Suprapubic skin (tissue), 4 donors: ENCODE measurements at regions not wholly inside any gene's neighbourhood (a gene's known extent, or its start where the extent isn't known, plus 50 kb on each side); places are given as distances from the start of the nearest gene placed in this dataset.

Experiments
- DNase-seq, 2 donors: peaks; one replicate each; pipeline ENCODE4 v3.0.0-alpha.2; 2019; ENCODE audit warnings: low spot score in 2 of 2
- H3K27ac ChIP-seq: fragments of 200-600 bp; sonication (generic); one replicate; pipeline ENCODE4 v1.5.1; 2019
- H3K27me3 ChIP-seq: fragments of 200-600 bp; sonication (generic); one replicate; pipeline ENCODE4 v1.5.1; 2019
- H3K36me3 ChIP-seq: fragments of 200-600 bp; sonication (generic); one replicate; pipeline ENCODE4 v1.5.1; 2019
- H3K4me1 ChIP-seq: fragments of 200-600 bp; sonication (generic); one replicate; pipeline ENCODE4 v1.5.1; 2019
- H3K4me3 ChIP-seq: fragments of 200-600 bp; sonication (generic); one replicate; pipeline ENCODE4 v1.5.1; 2019; ENCODE audit warnings: mild to moderate bottlenecking
- H3K9me3 ChIP-seq: fragments of 200-600 bp; sonication (generic); one replicate; pipeline ENCODE4 v1.5.1; 2019
- CTCF ChIP-seq, 2 donors: fragments of 200-600 bp in 1 of 2; fragments of 450-650 bp in 1 of 2; sonication (generic) in 1 of 2; IDR thresholded peaks; one replicate each; pipeline ENCODE4 v1.5.1; 2016 to 2019; ENCODE audit warnings: antibody characterized with exemption in 2 of 2, mild to moderate bottlenecking in 1 of 2, moderate library complexity in 1 of 2
- EP300 ChIP-seq: sonication (generic); formaldehyde crosslinking; IDR thresholded peaks from one replicate; pipeline ENCODE4 v1.6.1; 2017; ENCODE audit warnings: antibody characterized with exemption
- POLR2A ChIP-seq, 2 donors: fragments of 450-650 bp; IDR thresholded peaks; one replicate each; pipeline ENCODE4 v1.6.1; 2017; ENCODE audit warnings: antibody characterized with exemption in 2 of 2, mild to moderate bottlenecking in 2 of 2, moderate library complexity in 2 of 2
- POLR2AphosphoS5 ChIP-seq, 3 donors: sonication (generic); formaldehyde crosslinking; IDR thresholded peaks; one replicate each; pipeline ENCODE4 v1.6.1; 2017; ENCODE audit warnings: antibody characterized with exemption in 3 of 3
- WGBS: methylation state at CpG from one replicate; pipeline ENCODE4 v1.1.5; 2018; 5-methylcytosine and 5-hydroxymethylcytosine counted together

GRCh38 chr5:106814961-106815360 is 855.8 kb downstream of the EFNA5 start:
- no peaks in the 10 kb centered on the region for H3K36me3 ChIP-seq
- no peaks in the 10 kb centered on the region for H3K4me1 ChIP-seq
- no peak for DNase-seq
- H3K27ac ChIP-seq = no peak overlapping the region
- WGBS = 85% methylated on average over 2 of the region's 2 CpGs
- H3K27me3 ChIP-seq = no peaks in the 10 kb centered on the region
- no peak for TF ChIP-seq CTCF (IDR thresholded peaks at IDR 0.05)
- TF ChIP-seq EP300 = no peak
- no peak for TF ChIP-seq POLR2AphosphoS5 (IDR thresholded peaks at IDR 0.05)
- no peak for TF ChIP-seq POLR2A (IDR thresholded peaks at IDR 0.05)
- no peak overlapping the region for H3K4me3 ChIP-seq
- H3K9me3 ChIP-seq = peaks cover 3% of the 10 kb centered on the region

GRCh38 chr5:106801554-106801953 is 869.2 kb downstream of the EFNA5 start:
- no peaks in the 10 kb centered on the region for H3K4me1 ChIP-seq
- WGBS = 65% methylated on average over 3 of the region's 3 CpGs
- no peak for DNase-seq
- no peaks in the 10 kb centered on the region for H3K27me3 ChIP-seq
- no peaks in the 10 kb centered on the region for H3K36me3 ChIP-seq
- no peak overlapping the region for H3K27ac ChIP-seq
- no peak overlapping the region for H3K4me3 ChIP-seq
- no peaks in the 10 kb centered on the region for H3K9me3 ChIP-seq
- TF ChIP-seq POLR2A (IDR thresholded peaks at IDR 0.05) (no peak), POLR2AphosphoS5 (IDR thresholded peaks at IDR 0.05) (no peak), EP300 (no peak), CTCF (IDR thresholded peaks at IDR 0.05) (no peak)

GRCh38 chr5:106797996-106798395 is 872.7 kb downstream of the EFNA5 start:
- no peaks in the 10 kb centered on the region for H3K36me3 ChIP-seq
- no peak overlapping the region for H3K27ac ChIP-seq
- DNase-seq = no peak
- no peaks in the 10 kb centered on the region for H3K4me1 ChIP-seq
- no peak for TF ChIP-seq EP300
- no peak for TF ChIP-seq CTCF (IDR thresholded peaks at IDR 0.05)
- no peak for TF ChIP-seq POLR2A (IDR thresholded peaks at IDR 0.05)
- no peak for TF ChIP-seq POLR2AphosphoS5 (IDR thresholded peaks at IDR 0.05)
- H3K4me3 ChIP-seq = no peak overlapping the region
- H3K9me3 ChIP-seq = no peaks in the 10 kb centered on the region
- 63% methylated on average over 3 of the region's 3 CpGs for WGBS
- H3K27me3 ChIP-seq = no peaks in the 10 kb centered on the region

- TF ChIP-seq POLR2AphosphoS5 (IDR thresholded peaks at IDR 0.05) (no peak), EP300 (no peak), CTCF (IDR thresholded peaks at IDR 0.05) (no peak), POLR2A (IDR thresholded peaks at IDR 0.05) (no peak)
- no peak overlapping the region for H3K27ac ChIP-seq
- no peak overlapping the region for H3K4me3 ChIP-seq
- H3K36me3 ChIP-seq = no peaks in the 10 kb centered on the region
- H3K27me3 ChIP-seq = no peaks in the 10 kb centered on the region
- no peaks in the 10 kb centered on the region for H3K4me1 ChIP-seq
- DNase-seq = no peak
- H3K9me3 ChIP-seq = no peaks in the 10 kb centered on the region
- 72% methylated on average over 3 of the region's 3 CpGs for WGBS
Observed at GRCh38 chr5:106796081-106796480, 874.7 kb downstream of the EFNA5 start.

- H3K27me3 ChIP-seq = no peaks in the 10 kb centered on the region
- TF ChIP-seq POLR2AphosphoS5 (IDR thresholded peaks at IDR 0.05) = no peak
- no peak for TF ChIP-seq POLR2A (IDR thresholded peaks at IDR 0.05)
- TF ChIP-seq CTCF (IDR thresholded peaks at IDR 0.05) = no peak
- no peak for TF ChIP-seq EP300
- no peak overlapping the region for H3K4me3 ChIP-seq
- DNase-seq = no peak
- no peaks in the 10 kb centered on the region for H3K36me3 ChIP-seq
- WGBS = 75% methylated on average over 1 of the region's 1 CpG
- H3K9me3 ChIP-seq = no peaks in the 10 kb centered on the region
- H3K4me1 ChIP-seq = no peaks in the 10 kb centered on the region
- H3K27ac ChIP-seq = no peak overlapping the region
Observed at GRCh38 chr5:106784846-106785245, 885.9 kb downstream of the EFNA5 start.
